KG1 (cell line): ENCODE measurements at regions not wholly inside any gene's neighbourhood (a gene's known extent, or its start where the extent isn't known, plus 50 kb on each side); places are given as distances from the start of the nearest gene placed in this dataset.

ENCODE experiments used
- DNase-seq: peaks from one replicate; lab custom pipeline; 2025; lab: John Stamatoyannopoulos, UW

DNA sequence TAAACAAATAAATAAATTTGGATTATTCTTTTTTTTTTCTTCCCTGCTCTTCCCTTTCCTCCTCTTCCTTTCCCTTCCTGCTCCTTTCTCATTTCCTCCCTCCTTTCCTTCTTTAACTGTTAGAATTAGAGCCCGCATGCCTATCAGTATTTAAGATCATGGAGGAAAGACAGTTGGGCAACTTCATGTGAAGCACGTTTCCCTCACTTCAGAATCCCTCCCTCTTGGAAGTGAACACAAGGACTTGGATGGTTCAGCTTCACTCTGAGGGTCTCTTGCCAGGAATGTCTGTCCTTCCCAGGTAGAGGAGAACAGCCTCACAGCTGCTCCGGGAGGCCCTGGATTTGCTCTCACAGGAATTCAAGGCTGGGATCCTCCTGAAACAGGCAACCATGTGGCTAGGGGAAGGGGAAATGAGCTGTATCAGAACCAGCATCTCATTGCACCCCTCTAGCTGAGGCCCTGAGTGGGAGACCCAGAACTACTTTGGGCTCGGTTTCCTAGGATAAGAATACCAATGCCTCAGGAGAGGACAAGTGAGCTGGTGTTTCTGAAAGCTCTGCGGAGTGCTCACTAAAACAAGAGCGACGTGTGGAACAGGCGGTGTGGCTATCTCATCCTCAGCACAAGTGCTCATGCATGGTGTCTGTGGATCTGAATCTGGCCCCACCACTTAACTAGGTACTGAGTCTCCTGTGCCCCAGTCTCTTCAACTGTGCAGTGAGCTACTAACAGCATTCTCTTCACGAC lies 230.5 kb downstream of the MYCN start:
- DNase-seq: no peak

- no peak for DNase-seq
These were observed 229.1 kb downstream of the MYCN start for GRCh38 chr2:16169381-16169960.

DNA sequence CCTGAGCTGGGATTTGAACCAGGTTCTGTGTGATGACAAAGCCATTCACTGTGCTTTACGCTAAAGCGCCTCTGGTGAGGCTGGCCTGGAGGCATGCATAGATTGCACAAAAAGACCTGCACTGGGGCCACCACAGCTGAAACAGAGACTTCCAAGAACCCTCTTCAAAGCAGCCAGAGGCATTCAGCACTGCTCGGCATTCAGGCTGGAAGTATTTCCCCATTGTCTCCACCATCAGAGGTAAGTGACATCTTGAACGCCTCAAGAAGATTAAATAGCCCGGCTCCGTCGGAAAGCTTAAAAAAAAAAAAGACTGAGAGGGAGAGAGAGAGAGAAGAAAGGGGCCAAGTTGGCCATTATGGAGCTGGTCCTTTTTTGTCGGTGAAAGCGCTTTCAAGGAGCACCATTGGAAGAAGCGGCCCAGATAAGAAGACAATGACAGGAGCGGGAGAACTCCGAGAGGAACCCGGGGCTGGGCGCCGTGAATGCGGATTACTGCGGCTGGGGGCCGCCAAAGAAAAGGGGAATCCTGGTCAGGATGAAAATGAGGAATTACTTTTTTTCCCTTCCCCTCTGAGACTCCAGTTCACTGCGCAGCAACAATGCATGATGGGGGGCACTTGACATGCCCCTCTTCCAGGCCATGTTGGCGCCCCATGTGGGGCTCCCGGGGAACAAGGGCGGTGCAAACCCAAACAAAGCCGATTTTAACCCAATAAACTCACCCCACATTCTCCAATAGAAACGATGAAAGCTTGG lies 228.3 kb downstream of the MYCN start:
- DNase-seq: no peak

DNA sequence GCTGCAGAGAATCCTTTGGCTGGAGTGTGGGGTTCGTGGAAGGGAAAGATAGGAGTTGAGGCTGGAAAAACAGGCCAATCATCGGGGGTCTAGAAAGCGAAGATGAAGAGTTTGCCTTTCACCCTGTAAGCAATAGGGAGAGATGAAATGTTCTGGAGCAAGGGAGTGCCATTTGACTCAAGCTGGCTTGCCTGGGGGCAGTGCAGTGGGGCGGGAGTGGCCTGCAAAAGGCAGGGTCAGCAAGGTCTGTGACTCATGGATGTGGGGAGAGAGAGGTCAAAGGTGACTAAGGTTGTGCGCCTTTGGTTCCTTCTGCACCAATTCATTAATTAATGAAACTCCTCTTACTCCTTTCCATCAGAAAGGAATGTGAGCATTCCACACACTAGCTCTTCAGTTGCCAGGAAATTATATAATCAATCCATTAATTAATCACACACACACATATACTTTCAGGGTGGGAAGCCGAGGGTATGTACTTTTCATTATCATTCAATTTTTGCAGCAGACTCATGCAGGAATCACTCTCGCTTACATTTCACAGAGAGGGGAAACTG lies 227.6 kb downstream of the MYCN start:
- no peak for DNase-seq

GRCh38 chr2:16167451-16167861 lies 227.1 kb downstream of the MYCN start:
- DNase-seq: no peak

DNA sequence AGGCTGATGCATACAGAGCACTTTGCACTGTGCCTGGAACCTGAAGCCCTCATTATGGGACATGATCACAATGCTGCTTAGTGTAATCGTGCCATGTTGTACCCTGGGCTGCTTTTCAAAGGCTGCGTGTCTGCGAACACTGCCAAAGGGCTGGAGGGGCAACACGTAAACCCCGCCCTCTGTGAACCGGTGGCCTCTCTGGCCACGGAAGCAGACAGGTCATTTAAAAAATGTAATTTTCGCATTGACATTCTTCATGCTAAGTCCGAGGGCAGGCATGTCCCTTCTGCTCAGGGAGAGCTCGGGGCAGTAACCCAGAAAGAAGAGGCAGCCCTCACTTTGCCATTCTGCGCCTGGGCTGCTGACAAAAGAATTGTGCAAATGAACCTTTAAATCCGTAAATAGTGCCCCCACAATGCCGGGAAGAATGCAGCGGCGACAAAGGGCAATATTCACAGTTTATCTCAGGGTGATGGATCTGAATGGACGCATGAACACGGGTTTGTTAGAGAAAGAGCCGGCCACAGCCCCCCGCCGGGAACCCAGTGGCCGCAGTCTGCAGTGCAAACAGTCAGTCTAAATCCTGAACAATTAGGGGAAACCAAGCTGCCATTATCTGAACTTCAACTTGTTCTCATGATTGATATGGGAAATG lies 226.1 kb downstream of the MYCN start:
- no peak for DNase-seq

- DNase-seq: no peak
These were observed 225.4 kb downstream of the MYCN start for GRCh38 chr2:16165518-16166326.

DNA sequence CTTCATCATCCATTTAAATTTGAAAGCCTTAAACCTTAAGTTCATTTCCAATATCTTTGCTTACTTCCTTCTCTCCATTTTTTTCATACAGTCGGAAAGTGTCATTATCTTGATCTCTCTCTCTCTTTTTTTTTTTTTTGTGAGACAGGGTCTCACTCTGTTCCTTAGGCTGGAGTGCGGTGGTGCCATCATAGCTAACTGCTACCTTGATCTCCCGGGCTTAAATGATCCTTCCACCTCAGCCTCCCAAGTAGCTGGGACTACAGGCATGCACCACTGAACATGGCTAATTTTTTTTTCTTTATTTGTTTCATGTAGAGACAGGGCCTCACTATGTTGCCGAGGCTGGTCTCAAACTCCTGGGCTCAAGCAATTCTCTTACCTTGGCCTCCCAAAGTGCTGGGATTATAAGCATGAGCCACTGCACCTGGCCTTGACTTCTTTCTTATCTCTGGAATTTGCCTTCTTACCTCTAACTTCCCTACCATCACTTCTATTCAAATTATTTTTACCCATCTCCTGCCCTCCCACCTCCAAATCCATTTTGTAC lies 222.2 kb downstream of the MYCN start:
- DNase-seq: no peak

GRCh38 chr2:16161768-16162490 lies 221.6 kb downstream of the MYCN start:
- DNase-seq: no peak

DNA sequence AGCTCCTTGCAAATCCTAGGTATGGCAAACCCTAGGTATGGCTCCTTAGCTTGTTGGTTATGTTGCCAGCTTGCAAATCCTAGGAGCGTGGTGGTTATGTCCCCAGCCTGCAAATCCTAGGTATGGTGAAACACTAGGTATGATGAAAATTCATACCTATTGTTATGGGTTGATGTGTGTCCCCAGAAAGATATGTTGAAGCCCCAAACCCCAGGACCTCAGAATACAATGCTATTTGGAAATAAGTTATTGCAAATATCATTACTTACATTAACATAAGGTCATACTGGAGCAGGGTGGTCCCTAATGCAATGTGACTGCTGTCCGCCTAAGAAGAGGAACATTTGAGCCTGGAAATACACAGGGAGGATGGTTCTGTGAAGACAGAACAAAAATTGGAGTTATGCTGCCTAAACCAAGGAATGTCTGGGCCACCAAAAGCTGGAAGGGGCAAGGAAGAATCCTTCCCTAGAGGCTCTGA lies 220.8 kb downstream of the MYCN start:
- DNase-seq: no peak

DNA sequence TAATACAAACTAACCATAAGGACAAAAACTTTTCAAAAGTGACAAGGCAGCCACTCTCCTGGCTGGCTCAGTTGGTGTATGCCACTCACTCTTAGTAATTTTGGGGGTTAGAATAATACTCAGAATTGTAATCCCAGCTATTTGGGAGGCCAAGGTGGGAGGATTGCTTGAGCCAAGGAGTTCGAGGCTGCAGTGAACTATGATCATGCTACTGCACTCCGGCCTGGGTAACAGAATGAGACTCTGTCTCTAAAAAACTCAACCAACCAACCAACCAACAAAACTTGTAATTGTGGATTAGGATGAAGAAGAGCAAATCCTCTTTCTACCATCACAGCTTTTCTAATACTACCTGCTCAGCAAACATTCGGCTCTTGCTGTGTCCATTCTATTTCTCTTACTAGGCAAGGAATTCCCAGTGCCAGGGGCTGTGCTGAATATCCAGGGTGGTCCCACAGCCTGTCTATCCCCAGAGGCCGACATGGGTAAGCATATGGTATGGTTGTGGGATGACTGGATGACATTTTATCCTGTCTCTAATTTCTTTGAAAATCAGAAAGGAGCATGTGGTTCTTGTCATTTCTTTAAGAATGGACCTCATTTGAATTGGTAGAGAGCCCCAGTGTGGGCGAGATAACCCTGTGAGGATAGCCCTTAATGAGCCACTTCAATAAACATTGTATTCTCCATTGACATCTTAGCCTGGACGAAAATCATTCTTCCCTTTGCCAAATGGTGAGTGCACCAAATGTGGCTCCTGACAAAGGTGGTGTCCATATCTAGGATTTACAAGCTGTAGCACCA lies 220.1 kb downstream of the MYCN start:
- DNase-seq: no peak

DNA sequence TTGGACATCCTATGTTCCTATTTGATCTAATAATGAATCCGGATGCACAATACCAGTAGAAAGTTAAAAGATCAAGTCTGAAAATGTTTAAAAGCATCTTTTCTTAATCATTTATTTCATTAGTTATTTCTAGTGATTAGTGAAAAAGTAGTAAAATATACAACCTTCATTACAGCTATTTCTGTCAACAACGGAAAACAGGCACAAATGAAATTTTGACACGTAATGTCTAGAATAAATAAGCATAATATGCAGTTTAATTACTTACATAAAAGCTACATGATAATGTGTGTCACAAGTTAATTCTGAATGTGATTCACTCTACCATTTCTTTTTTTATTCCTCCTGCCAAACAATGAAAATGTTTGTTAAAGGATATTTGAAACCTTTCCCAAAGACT lies 216.1 kb downstream of the MYCN start:
- no peak for DNase-seq

GRCh38 chr2:16155766-16156165 lies 215.4 kb downstream of the MYCN start:
- DNase-seq: no peak

- no peak for DNase-seq
These were observed 215.0 kb downstream of the MYCN start for GRCh38 chr2:16155366-16155765.

DNA sequence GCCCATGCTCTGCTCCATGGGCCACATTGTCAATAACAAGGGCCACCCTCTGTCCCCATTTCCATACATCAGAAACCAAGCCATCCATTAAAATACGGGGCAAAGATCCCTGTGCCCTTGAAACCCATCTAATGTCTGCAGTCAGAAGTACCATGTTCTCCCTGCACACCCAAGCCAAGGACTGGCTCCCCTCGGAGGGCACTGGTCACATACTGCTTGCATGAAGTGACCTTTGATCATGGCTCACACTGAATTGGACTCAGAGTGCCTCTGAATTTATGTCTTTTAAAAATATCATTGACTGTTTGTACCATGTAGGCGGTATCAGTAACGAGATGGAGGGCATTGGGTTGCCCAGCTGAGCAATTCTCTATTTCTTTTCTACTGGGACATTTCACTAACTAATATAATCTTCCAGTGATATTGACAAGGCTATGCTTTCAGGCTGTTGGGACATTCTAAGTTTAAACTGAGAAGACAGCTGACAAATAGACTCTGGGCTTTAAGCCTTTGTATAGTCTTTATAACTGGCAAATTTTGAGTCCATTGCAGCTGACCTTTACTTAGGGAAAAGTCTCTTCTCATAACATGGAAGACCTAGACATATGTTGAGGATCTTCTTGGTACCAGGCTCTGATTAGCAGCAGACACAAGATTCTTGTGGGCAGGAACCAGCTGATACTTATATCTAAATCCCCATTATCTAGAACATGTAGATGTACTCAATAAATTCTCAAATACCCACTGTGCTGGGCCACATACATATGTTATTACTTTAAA lies 214.3 kb downstream of the MYCN start:
- DNase-seq: no peak

- DNase-seq: no peak
These were observed 213.7 kb downstream of the MYCN start for GRCh38 chr2:16154061-16154460.

DNA sequence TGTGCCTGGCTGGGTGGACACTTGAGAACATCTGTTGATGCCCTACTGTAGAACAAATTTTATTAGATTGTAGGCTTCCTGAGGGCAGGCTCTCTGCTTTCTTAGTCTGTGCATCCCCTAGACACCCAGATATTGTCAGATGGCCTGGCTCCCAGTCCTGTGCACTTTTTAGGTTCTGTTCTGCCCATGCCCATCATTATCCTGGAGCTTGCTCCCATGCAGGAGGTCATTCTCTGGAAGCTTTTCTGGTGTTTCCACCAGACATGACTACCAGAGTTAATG lies 213.3 kb downstream of the MYCN start:
- DNase-seq: no peak

GRCh38 chr2:16152928-16153753 lies 212.8 kb downstream of the MYCN start:
- DNase-seq: no peak
